ENCODE measurements at regions not wholly inside any gene's neighbourhood (a gene's known extent, or its start where the extent isn't known, plus 50 kb on each side); places are given as distances from the start of the nearest gene placed in this dataset.
"Not testable (repeated sequence)": the region's sequence is repeated elsewhere in the genome, so short reads cannot be mapped to it uniquely, and the experiment has no call there.

- no peak for DNase-seq (ENCODE audit: low read depth in 2 of 3, low spot score in 2 of 3)
Observed at GRCh38 chr1:172833954-172834353, 175.1 kb downstream of the FASLG start.

- no peak for DNase-seq (ENCODE audit: low read depth in 2 of 3, low spot score in 2 of 3)
Observed at GRCh38 chr1:172834609-172835008, 175.7 kb downstream of the FASLG start.

GRCh38 chr1:172835834-172836233 is 176.9 kb downstream of the FASLG start:
- DNase-seq (ENCODE audit: low read depth in 2 of 3, low spot score in 2 of 3) = no peak

GRCh38 chr1:172837816-172838679 is 179.1 kb downstream of the FASLG start:
- no peak for DNase-seq (ENCODE audit: low read depth in 2 of 3, low spot score in 2 of 3)

DNA sequence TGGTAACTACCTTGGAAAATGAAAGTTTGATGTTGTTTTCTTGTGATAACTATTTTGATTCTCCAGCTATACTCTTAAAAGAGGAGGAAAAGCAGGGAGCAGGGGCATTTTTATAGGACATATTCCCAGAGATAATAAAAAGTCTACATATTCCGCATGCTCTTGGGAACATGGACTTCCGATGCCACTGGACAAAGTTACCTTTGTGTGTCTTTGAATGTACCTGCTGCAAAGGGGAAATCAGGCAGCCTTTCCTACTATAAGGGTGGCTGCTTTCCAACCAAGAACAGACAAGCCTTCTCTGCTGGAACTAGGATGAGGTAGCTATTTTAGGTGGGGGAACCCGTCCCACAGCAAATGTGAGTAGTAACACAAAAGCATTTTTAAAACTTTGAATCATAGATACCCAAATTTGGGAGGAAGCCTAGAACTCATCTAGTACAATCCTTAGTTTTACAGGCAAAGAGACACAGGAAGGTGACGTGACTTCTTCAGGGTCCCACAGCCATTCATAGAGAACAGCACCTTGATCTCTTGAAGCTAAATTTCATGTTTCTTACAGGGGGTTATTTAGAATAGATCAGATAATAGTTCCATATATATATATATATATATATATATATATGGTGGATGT is 179.9 kb downstream of the FASLG start:
- DNase-seq (ENCODE audit: low read depth in 2 of 3, low spot score in 2 of 3) = no peak

DNA sequence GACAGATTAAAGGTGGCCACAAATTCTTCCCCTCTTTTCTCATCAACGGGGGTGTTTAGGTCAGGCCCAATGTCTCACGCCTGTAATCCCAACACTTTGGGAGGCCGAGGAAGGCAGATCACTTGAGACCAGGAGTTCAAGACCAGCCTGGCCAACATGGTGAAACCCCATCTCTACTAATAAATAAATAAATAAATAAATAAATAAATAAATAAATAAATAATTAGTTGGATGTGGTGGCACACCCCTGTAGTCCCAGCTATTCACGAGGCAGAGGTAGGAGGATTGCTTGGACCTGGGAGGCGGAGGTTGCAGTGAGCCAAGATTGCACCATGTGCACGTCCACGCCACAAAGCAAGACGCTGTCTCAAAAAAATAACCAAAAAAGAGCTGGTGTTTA is 180.7 kb downstream of the FASLG start:
- DNase-seq (ENCODE audit: low read depth in 2 of 3, low spot score in 2 of 3) = not testable (repeated sequence)

DNA sequence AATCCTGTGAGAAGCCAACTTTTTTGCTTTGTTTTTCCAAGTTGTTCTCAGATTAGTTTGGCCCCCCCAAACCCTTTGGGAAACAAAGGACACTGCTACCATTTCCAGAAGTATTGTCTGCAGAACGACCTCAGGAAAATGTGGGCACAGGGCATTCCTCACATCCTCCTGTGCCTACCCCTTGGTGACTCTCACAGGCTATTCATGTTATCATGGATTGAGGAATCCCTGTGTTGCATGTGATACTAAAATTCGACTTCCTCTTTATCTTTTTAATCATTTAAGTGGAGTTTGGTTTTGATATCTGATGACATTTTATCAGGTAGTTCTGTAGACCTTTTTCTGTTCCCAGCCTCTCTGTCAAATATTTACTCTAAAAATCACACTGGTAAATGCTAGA is 184.5 kb downstream of the FASLG start:
- no peak for DNase-seq (ENCODE audit: low read depth in 2 of 3, low spot score in 2 of 3)

DNA sequence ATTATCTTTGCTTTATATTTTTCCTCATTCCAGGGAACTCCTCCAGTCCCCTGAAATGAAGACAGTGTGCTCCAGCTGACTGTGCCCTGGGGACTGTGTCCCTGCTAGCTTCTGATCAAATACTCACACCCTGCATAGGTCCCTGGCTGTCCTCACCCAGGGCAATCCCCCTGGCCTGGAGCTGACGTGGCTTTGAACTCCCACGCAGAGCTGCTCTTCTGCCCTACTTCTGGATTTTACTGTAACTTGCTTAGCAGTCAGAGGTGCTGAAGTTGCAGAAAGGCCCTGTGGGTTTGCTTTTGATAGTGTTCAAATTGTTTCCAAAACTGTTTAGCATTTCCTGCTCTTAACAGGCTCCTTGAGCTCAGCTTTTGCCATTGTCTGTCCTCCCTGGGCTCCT is 186.5 kb downstream of the FASLG start:
- DNase-seq (ENCODE audit: low read depth in 2 of 3, low spot score in 2 of 3) = peak in 2 of 3 experiments; percentile 27 to 54

DNA sequence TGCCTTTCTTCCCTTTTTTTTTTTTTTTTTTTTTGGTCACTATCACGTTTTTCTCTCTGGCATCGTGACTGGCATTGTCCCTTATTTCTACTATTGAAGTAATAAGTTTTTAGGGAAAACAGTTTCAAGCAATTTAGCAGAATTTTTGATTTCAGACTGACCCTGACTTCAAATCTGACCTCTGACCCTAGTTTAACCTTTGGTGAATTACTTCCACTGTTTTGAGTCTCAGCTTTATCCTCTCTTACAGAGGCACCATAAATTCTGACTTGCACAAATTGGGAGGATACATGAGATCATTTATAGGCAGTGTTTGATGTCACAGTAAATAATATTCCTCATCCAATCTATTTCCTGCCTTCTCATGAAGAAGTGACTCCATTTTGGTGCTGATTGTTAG is 187.0 kb downstream of the FASLG start:
- DNase-seq (ENCODE audit: low read depth in 2 of 3, low spot score in 2 of 3) = no peak

- DNase-seq (ENCODE audit: low read depth in 2 of 3, low spot score in 2 of 3) = not testable (repeated sequence)
Observed at GRCh38 chr1:172847814-172848213, 188.9 kb downstream of the FASLG start.

DNA sequence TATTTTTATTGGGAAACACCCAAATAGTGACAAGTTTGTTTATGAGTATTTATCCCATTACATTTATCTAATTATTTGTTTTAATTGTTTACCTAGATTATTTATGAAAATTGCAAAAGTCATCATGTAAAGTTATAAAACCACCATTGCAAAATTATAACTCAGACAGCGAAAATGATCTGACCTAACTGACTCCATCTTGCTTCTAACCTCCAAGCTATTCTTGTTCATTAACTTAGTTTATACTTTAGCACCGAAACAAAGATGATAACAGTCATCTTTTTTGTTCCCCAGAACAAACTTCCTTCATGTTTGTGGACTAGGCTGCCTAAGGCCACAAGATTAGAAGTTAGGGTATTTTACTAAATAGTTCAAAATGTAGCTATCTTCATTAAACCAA is 190.8 kb downstream of the FASLG start:
- DNase-seq (ENCODE audit: low read depth in 2 of 3, low spot score in 2 of 3) = no peak

DNA sequence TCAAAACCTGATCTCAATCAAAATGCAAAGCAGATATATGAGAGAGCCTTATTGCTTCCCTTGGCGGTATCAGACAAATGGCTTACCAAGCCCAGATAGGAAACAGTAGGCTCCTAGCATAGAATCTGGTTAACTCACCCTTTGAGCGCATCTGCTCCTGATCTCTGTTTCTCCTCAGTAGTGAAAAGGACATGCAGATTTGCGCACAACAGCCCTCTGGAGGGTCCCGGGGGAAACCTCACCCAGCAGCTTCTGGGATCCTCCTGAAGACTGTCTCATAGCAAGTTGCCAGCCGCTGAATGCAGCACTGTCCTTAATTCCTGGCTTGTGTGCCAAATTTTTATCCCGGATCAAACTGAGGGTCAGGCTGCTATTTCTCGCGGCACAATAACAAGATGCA is 192.2 kb downstream of the FASLG start:
- no peak for DNase-seq (ENCODE audit: low read depth in 2 of 3, low spot score in 2 of 3)

- no peak for DNase-seq (ENCODE audit: low read depth in 2 of 3, low spot score in 2 of 3)
Observed at GRCh38 chr1:172851856-172852255, 193.0 kb downstream of the FASLG start.

GRCh38 chr1:172855983-172856382 is 194.8 kb downstream of the TNFSF18 start:
- not testable (repeated sequence) for DNase-seq (ENCODE audit: low read depth in 2 of 3, low spot score in 2 of 3)

GRCh38 chr1:172863031-172863430 is 187.7 kb downstream of the TNFSF18 start:
- DNase-seq (ENCODE audit: low read depth in 2 of 3, low spot score in 2 of 3) = no peak

DNA sequence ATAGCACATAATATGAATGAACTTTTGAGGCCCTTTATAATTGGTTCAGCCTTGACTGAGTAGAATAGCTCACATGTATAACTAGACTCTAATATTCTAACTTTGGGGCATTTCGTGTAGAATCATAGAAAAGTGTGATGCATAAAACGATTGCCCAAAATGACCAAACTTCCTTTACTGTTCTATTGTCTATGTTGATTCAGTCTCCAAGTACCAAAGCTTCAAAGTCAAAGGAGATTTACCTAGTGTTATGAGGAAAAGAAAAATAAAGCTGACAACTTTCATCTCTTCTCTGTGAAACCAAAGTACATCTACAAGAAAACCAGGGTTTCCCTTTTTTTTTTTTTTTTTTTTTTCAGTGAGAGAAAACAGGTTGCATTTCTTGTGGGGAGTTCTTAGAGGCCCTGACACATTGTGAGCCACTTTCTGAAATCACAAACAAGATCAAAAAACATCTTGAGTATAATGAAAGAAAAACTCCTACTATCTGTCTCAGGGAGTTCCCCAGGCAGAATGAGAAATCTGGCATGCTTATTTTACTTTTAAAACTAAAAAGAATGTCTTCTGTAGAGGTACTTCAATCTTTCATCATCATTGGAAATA is 183.4 kb downstream of the TNFSF18 start:
- DNase-seq (ENCODE audit: low read depth in 2 of 3, low spot score in 2 of 3) = no peak

DNA sequence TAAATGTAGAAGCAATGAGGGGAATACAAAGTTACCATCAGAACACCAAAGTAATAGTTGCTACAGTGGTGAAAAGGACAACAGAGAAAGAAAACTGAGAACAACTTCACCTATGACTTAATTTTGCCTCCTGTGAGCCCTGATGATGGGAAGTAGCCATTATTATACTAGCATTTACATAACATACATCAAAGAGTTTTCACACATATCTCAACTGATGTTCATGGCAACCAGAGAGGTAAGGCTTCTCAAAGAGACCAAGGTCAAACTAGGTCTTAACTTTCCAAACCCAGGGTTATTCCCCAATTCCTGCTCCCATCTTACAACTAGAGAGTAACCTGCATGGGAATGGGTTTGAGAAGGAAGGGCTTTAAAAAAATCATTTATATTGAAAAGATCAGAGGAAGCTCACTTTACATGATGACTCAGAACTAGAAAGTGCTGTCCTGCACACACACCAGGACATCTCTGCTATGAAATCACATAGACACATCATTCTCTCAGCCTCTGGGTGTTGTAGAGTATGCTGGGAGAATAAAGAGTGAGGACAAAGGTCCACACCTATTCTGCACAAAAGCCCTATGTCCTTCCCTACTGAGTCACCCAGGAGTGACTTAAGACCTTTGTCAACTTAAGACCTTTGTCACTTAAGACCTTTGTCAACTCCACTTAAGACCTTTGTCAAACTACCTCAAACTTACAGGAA is 179.7 kb downstream of the TNFSF18 start:
- no peak for DNase-seq (ENCODE audit: low read depth in 2 of 3, low spot score in 2 of 3)

- DNase-seq (ENCODE audit: low read depth in 2 of 3, low spot score in 2 of 3) = no peak
Observed at GRCh38 chr1:172874950-172875349, 175.8 kb downstream of the TNFSF18 start.

DNA sequence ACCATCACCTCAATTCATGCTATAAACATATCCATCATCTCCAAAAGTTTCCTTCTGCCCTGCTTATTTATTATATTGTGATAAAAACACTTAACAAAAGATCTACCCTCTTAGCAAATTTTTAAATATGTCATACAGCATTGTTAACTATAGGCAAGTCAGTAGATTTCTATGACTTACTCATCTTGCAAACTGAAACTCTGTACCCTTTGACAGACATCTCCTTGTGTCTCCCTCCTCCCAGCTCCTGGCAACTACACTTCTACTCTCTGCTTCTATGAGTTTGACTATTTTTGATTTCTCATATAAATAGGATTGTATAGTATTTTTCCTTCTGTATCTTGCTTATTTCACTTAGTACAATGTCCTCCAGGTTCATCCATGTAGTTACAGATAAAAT is 174.8 kb downstream of the TNFSF18 start:
- no peak for DNase-seq (ENCODE audit: low read depth in 2 of 3, low spot score in 2 of 3)

DNA sequence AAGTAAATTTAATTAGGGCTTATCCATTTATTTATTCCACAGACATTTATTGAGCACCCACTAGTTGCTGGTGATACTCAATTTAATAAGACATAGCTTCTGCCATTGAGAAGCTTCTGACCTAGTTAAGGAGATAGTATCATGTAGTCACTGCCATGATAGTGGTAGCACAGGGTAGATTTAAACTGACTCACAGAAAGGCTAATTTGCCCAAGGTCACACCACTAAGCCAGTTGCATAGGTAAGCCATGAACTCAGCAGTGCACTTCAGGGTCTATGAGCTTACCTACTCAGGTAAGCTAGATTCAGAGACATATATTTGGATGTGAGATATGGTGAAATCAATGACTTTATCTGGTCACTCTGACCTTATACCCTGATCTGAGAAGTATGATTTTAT is 168.4 kb downstream of the TNFSF18 start:
- DNase-seq (ENCODE audit: low read depth in 2 of 3, low spot score in 2 of 3) = no peak

- no peak for DNase-seq (ENCODE audit: low read depth in 2 of 3, low spot score in 2 of 3)
Observed at GRCh38 chr1:172882791-172883386, 167.9 kb downstream of the TNFSF18 start.

Measured in activated CD8-positive, alpha-beta memory T cell treated with anti-CD3 and anti-CD28 coated beads for 48 hours (primary cell).